DND-41 (cell line): ENCODE measurements at regions not wholly inside any gene's neighbourhood (a gene's known extent, or its start where the extent isn't known, plus 50 kb on each side); places are given as distances from the start of the nearest gene placed in this dataset.

ENCODE experiments used
- CTCF ChIP-seq: IDR thresholded peaks from 2 replicates; pipeline ENCODE4 v1.5.1; 2012; ENCODE audit warnings: borderline replicate concordance, low read length, moderate library complexity, mild to moderate bottlenecking; ENCODE audit not compliant: poor library complexity, severe bottlenecking; ENCODE audit errors: extremely low read depth
- EZH2 ChIP-seq: IDR thresholded peaks from 3 replicates; pipeline ENCODE4 v1.6.1; 2012; ENCODE audit warnings: borderline replicate concordance, low read depth, mild to moderate bottlenecking, moderate library complexity, low read length, inconsistent platforms; ENCODE audit not compliant: severe bottlenecking

GRCh38 chr11:134795017-134795416 lies 383.0 kb upstream of the B3GAT1 start:
- TF ChIP-seq CTCF, result no peak
- no peak for TF ChIP-seq EZH2
